NCI-H82 (cell line): ENCODE measurements at regions not wholly inside any gene's neighbourhood (a gene's known extent, or its start where the extent isn't known, plus 50 kb on each side); places are given as distances from the start of the nearest gene placed in this dataset.
"Not testable (repeated sequence)": the region's sequence is repeated elsewhere in the genome, so short reads cannot be mapped to it uniquely, and the experiment has no call there.

ENCODE experiments used
- DNase-seq: peaks from one replicate; lab custom pipeline; 2025; lab: John Stamatoyannopoulos, UW

DNA sequence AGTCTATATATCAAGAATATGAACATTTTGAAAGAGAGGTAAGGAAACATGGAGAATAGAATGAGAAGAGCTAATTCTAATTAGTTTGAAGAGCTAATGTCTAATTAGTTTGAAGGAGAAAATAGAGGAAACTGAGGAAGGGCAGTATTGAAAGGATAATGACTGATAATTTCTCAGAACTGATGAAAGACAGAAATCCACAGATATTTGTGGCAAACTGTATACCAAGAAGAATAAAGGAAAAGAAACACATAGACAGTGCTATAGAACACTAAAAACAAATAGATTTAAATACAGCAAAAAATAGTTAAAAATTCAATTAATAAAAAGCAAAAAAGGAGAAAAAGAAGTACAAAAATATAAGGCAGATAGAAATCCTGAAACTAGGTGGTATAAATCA lies 354.4 kb downstream of the QKI start:
- no peak for DNase-seq

DNA sequence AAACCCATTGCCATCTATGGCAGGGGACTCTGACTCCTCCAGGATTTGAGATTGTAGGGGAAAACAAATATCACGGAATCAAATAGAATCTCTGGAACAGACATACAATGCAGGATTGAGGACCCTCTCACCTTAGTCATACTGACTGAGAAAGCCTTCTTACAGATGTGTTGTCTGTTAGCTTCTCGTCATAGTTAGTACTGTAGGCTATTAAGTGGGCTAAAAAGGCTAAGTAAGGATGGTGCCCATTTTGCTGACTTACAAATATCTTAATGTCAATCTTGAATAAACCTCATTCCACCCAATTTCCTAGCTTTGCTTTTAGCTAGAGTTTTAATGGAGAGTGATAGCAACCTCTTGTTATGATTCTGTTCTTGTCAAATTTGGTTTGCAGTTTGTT lies 352.4 kb downstream of the QKI start:
- DNase-seq = no peak

- no peak for DNase-seq
Measured at GRCh38 chr6:163765335-163765734, 350.8 kb downstream of the QKI start.

- no peak for DNase-seq
Measured at GRCh38 chr6:163764565-163764964, 350.0 kb downstream of the QKI start.

- DNase-seq = no peak
Measured at GRCh38 chr6:163761481-163761880, 347.0 kb downstream of the QKI start.

DNA sequence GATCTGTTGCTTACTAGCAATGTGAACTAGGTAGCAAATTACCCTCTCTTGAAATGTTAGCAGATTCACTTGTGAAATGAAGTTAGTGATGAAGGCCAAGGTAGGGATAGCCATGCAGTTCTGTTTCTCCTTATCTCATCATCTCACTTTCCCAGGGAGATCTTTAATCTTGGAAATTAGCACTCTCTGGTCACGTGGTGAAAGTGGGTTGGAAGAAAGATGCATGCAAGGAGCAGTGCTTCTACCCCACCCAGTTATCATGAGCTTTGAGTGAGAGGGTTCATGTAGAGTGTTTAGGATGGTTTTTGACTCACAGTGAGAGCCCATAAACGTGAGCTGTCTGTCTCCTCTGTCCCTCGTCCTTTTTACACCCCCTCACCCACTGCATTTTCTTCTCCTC lies 346.3 kb downstream of the QKI start:
- DNase-seq = no peak

- no peak for DNase-seq
Measured at GRCh38 chr6:163759542-163759941, 345.0 kb downstream of the QKI start.

- DNase-seq = no peak
Measured at GRCh38 chr6:163757520-163757919, 343.0 kb downstream of the QKI start.

DNA sequence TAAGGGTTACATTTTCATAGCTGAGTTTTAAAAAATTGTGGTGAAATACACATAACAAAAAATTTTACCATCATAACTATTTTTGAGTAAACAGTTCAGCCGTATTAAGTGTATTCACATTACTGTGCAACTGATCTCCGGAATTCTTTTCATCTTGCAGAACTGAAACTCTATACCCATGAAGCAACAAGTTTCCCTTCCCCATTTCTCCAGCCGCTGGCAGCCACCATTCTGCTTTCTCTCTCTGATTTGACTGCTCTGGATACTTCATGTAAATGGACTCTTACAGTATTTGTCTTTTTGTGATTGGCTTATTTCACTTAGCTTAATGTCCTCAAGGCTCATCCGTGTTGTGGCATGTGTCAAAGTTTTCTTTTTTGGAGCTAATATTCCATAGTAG lies 341.6 kb downstream of the QKI start:
- no peak for DNase-seq

DNA sequence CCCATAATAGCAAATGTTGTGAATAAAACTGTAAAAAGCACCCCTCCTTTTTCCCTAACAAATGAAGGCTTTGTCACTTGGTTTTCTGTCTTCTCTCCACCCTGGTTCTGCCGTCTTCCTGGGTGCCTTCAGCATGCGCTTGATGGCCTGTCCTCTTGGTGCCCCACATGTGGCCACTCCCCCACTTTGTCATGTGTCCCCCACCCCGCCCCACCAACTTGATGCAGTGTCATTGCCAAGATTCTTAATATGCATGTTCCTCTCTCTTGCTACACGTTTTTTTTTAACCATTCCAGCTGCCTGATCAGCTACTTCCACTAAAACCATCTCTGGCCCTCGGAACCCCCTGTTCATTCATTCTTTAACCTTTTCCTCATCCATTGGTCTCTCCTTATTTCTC lies 340.3 kb downstream of the QKI start:
- DNase-seq = no peak

DNA sequence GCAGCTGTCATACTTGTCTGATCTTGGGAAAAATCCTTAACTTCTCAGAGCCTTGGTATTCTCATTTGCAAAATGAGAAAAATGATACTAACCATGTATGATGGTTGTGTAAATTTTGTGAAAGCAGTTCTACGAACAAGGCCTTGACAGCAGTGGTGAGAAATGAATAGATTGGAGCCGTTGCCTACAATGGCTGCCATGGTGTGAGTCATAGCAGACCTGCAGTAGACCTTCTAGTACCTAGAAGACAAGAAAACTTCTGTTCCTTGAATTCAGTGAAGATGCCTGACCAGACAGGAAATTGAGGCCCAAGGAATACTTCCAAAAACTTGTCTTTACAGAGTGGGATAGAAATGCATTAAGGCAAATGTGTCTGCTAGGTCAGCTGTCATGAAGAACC lies 338.9 kb downstream of the QKI start:
- no peak for DNase-seq

- DNase-seq = no peak
Measured at GRCh38 chr6:163752446-163752845, 337.9 kb downstream of the QKI start.

- DNase-seq = no peak
Measured at GRCh38 chr6:163751032-163751525, 336.6 kb downstream of the QKI start.

DNA sequence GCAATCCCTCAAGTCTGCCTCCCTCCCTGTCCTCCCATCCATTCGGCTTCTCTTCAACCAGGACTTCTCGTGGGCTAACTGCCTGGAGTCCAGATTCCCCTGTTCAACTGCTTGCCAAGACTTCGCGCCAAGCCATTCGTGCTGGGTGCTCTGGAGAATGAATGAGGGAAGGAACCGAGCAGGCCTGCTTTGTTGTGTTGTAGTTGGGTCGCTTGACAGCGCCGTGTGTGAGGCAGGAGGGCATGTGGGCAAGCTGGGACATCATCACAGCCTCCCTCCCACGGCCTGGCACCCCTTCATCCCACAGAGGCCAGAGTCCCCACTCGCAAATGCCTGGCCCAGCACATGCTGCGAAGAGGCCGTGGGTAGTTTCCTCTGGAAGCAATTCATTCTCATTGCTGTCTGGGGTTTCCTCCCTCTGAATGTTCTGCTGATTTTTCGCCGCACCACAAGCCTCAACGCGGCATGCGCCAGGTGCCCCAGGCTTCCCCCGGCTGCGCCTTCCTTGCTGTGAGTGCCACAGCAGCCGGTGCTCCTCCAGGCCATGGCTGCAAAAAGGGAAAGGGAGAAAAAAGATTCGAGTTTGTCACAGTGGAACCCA lies 336.0 kb downstream of the QKI start:
- DNase-seq = no peak

DNA sequence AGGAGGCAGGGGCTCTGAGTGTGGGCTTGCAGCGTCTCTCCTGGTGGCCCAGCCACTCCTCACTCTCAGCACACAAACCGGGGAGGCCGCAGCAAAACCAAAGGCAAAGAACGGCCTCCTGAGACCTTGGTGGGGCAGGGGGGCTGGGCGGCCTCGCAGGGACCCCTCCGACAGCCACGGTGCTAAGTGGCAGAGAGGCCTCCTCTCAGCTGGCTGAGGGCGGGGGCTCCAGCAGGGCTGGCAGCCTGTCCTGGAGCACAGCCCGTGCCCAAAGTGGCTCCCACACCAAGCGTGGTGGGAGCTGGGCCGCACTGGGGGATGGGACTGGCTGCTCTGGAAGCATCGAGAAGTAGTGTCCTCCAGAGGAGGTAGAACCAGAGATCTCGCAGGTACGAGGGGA lies 334.4 kb downstream of the QKI start:
- no peak for DNase-seq

DNA sequence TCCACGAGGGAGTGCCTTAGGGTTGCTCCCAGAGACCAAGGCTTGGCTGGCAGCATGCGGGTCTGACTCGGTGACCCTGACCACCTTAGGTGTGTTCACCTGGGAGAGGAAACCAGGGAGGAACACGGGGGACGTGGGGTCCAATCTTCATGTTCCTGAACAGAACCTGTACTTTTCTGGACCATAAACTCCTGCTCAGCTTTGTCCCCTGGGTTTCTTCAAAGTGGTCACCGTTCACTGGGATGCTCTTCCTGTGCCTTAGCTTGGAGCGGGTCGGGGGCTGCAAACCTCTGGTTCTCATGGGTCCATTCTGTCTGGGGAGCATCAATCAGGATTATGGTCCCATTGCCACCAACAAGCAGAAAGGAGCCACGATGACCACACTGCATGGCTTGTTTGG lies 333.5 kb downstream of the QKI start:
- DNase-seq = no peak

- not testable (repeated sequence) for DNase-seq
Measured at GRCh38 chr6:163747058-163747457, 332.5 kb downstream of the QKI start.

DNA sequence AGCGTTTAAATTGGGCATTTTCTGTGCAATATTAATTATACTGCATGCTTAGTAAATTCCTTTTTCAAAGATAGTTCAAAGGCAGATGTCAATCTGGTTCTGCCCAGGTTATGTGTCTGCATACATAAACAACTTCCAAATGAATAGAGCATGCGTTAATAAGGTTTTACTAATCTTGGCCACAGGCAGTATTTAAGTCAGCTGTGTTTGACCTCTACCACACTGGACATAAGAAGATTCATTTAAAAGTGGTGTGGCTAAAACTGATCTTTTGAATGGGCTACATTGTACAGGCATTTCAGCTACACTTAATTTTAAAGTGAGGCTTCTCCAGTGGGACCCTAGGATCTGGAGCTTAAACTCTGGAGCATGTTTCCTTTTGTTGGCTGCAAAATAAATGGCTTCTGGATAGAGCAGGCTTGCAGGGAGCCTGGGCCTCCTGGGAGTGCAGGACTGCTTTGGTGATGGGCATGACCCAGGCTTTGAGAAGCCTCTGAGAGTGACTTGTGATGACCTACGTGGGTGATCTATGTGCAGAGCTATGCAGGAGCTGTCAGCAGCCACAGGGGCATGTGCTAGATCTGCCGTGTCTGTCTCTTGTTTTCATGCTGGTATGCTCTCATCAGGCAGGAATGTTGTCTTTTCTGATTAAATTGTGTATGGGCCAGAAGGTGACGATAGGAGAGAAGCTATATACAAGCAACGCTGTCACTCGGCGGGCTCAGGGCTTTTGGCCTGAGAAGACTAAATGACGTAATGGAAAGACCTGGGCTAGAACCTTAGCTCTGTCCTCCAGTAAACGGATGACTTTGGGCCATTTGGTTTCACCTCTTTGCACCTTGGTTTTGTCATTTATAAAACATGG lies 331.2 kb downstream of the QKI start:
- no peak for DNase-seq

DNA sequence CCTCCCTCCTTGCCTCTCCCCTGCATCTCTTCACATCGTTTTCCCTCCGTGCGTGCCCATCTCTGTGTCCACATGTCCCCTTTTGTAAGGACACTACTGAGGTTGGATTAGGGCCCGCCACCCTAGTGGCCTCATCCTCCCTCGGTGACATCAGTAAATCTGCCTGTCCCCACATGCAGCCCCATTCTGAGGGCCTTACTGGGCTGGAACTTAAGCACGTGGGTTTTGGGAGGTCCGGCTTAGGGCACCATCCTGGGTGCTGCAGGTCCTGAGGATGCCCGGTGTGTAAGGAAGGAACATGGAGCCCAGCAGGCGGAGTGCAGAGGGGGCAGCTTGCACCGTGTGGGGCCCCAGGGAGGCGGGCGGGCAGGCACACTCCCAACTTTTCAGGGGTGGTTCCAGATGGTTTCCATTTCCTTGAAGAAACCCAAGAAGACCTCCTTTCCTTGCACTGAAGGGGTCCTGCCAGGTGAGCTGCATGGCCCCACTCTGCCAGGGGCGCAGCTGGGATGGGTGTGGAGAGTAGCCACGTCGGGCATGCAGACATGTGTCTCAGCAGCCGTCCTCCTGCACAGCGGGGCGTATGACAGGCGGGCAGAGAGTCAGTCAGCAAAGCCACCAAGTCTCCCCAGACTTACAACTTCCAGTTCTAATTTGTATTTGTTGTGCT lies 329.9 kb downstream of the QKI start:
- no peak for DNase-seq

DNA sequence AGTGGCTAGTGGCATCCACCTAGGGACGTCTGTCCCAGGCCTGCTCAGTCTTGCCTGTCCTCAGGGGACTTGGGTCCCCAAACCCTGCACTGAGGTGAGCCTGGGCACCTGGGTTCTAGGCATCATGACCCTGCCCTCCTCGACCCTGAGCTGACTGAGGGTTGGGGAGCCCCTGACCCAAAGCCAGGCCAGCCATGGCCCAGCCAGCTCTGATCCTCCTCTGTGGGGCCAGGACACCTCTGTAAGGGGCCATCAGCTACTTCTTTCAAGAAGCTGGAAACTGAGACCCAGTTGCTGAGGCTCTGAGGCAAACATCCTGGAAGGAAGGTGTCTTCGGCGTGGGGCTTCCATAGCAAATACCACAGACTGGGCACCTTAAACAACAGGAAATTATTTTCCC lies 329.3 kb downstream of the QKI start:
- no peak for DNase-seq

DNA sequence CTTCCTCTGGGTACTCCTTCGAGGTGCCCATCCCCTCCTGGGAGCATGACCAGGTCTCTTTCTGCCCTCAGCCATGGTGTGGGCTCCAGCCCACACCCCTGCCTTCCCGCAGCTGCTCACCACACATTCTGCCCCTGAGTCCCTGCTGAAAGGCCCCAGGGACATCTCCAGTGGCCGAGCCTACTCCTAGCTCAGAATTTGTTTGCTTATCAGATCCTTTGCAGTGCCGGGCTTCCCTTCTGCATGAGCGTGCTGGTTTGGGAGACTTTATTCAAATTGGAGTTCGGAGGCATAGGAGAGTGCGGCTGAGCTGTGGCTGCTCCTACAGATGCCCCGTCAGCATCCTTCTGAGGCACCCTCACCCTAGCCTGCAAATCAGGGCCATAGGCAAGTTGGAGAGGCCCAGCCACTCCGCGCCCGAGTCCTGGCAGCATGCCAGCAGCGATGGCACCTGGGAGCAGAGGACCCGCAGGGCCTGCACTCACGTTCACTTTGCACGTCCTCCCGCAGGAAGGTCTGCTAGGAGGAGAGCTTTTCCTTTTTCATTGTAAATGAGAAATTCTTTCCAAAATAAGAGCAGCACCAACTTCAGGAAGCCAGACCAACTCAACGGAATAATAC lies 327.3 kb downstream of the QKI start:
- DNase-seq = no peak

DNA sequence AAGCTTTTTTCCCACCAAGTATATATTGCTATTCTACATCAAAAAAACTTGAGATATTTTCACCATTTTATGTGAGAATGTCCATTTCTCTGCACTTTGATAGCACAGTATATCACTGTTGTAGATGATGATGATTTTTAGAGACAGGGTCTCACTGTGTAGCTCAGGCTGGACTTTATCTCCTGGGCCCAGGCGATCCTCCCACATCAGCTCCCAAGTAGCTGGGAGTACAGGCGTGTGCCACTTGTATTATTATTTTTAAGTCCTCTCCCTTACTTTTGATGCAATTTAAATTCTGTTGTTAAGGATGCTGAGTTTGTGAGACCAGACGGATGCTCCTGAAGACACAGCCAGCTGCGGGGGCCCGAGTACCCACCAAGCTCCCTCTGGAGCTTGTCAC lies 326.8 kb downstream of the QKI start:
- DNase-seq = no peak

DNA sequence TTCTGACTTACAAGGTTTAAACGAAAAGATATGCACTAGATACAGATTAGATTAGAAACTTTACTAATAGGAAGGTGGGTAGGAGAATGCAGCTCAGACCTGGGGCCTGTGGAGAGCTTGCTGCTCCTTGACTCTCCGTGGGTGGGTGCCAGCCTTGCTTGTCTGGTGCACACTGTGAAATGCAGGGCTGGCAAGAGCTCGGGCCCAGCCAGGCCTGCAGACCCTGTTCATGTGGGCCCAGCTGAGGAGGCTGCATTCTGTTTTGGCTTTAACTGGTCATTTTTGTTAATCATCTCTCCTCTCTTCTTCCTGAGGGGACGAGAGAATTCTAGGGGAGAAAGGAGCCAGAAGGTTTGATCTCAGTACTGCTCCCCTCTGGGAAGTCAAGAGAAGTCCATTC lies 325.4 kb downstream of the QKI start:
- no peak for DNase-seq
